ENCODE measurements at regions not wholly inside any gene's neighbourhood (a gene's known extent, or its start where the extent isn't known, plus 50 kb on each side); places are given as distances from the start of the nearest gene placed in this dataset.

- TF ChIP-seq POLR2A (IDR thresholded peaks at IDR 0.05; ENCODE audit: low read depth, low read length) (no peak), SPI1 (IDR thresholded peaks at IDR 0.05; ENCODE audit: low read depth, low read length) (no peak), POLR2AphosphoS5 (IDR thresholded peaks at IDR 0.05; ENCODE audit: low read depth, low read length) (no peak), TAF1 (IDR thresholded peaks at IDR 0.05; ENCODE audit: low read depth, low read length) (no peak)
Measured at GRCh38 chr15:69613988-69614387, 161.4 kb downstream of the RPLP1 start.
